ENCODE measurements at regions not wholly inside any gene's neighbourhood (a gene's known extent, or its start where the extent isn't known, plus 50 kb on each side); places are given as distances from the start of the nearest gene placed in this dataset.

DNA sequence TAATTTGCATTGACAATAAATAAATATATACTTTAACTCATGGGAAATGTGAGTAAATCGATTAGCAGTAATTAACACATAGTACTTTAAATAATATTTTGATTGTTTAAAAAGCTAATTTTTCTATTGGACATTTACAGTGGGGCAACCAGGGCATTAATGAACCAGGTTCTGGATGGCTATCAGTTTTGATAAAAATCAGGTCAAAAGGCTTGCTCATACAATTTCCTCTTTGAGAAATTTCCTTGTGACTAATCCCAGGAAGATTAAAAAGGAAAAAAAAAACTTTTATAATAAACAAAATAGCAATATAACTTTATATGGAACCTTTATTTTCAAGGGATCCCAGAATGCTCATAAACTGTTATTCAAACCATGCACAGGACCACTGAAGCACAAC, 497.2 kb upstream of the ZEB2 start:
- CTCF ChIA-PET, result interaction anchor here (0.6 kb wide), 1 partner anchor 42 kb away, joined by 3 read pairs; no protein-coding TSS in a partner anchor
- H3K9me3 Mint-ChIP-seq (ENCODE audit: unreplicated experiment), result no peaks in the 10 kb centered on the region
- H3K4me3 Mint-ChIP-seq (ENCODE audit: unreplicated experiment), result no peak overlapping the region
- no peaks in the 10 kb centered on the region for H3K36me3 Mint-ChIP-seq (ENCODE audit: insufficient read depth, unreplicated experiment)
- H3K4me1 Mint-ChIP-seq (ENCODE audit: insufficient read depth, unreplicated experiment), result peaks cover 9% of the 10 kb centered on the region
- no peak overlapping the region for H3K27ac Mint-ChIP-seq (ENCODE audit: low read depth, unreplicated experiment)
- BruUV-seq (replicated peaks), result no TSS peak
- intact Hi-C loops (cut with micrococcal nuclease), result no loop called here
- POLR2A ChIA-PET, result interaction anchor here (1.5 kb wide), 1 partner anchor 39 kb away, joined by 6 read pairs; no protein-coding TSS in a partner anchor
- no peaks in the 10 kb centered on the region for H3K27me3 Mint-ChIP-seq (ENCODE audit: insufficient read depth, unreplicated experiment)
- no peak for DNase-seq (ENCODE audit: unreplicated experiment)
- TF ChIP-seq, protein P1, sequence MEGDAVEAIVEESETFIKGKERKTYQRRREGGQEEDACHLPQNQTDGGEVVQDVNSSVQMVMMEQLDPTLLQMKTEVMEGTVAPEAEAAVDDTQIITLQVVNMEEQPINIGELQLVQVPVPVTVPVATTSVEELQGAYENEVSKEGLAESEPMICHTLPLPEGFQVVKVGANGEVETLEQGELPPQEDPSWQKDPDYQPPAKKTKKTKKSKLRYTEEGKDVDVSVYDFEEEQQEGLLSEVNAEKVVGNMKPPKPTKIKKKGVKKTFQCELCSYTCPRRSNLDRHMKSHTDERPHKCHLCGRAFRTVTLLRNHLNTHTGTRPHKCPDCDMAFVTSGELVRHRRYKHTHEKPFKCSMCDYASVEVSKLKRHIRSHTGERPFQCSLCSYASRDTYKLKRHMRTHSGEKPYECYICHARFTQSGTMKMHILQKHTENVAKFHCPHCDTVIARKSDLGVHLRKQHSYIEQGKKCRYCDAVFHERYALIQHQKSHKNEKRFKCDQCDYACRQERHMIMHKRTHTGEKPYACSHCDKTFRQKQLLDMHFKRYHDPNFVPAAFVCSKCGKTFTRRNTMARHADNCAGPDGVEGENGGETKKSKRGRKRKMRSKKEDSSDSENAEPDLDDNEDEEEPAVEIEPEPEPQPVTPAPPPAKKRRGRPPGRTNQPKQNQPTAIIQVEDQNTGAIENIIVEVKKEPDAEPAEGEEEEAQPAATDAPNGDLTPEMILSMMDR (IDR thresholded peaks at IDR 0.05; ENCODE audit: unreplicated experiment), result no peak

DNA sequence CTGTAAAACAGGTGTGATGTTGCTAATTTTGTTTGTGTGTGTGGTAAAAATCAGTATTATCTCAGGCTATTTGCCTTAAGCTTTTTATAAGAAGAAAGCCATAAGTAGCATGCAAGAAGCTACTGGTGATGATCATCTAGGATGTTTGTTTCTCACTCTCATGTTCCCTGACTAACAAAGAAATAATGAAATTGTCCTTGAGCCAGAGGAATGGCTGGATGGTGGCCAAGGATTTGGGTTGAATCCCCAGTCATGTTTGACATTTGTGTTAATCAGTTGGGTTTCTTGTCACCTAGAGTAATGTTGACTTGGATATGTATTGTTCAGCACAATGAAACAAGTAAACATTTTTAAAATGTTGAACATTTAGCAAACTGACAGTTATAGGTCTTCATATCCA, 496.8 kb upstream of the ZEB2 start:
- no peak for DNase-seq (ENCODE audit: unreplicated experiment)
- intact Hi-C loops (cut with micrococcal nuclease), result no loop called here
- H3K27me3 Mint-ChIP-seq (ENCODE audit: insufficient read depth, unreplicated experiment), result no peaks in the 10 kb centered on the region
- BruUV-seq (replicated peaks), result no TSS peak
- H3K9me3 Mint-ChIP-seq (ENCODE audit: unreplicated experiment), result no peaks in the 10 kb centered on the region
- TF ChIP-seq, protein P1 (IDR thresholded peaks at IDR 0.05; ENCODE audit: unreplicated experiment), result no peak
- H3K4me3 Mint-ChIP-seq (ENCODE audit: unreplicated experiment), result no peak overlapping the region
- POLR2A ChIA-PET, result interaction anchor here (1.5 kb wide), 1 partner anchor 39 kb away, joined by 6 read pairs; no protein-coding TSS in a partner anchor
- no peak overlapping the region for H3K27ac Mint-ChIP-seq (ENCODE audit: low read depth, unreplicated experiment)
- peaks cover 9% of the 10 kb centered on the region for H3K4me1 Mint-ChIP-seq (ENCODE audit: insufficient read depth, unreplicated experiment)
- no peaks in the 10 kb centered on the region for H3K36me3 Mint-ChIP-seq (ENCODE audit: insufficient read depth, unreplicated experiment)
- CTCF ChIA-PET, result interaction anchor here (0.6 kb wide), 1 partner anchor 42 kb away, joined by 3 read pairs; no protein-coding TSS in a partner anchor

DNA sequence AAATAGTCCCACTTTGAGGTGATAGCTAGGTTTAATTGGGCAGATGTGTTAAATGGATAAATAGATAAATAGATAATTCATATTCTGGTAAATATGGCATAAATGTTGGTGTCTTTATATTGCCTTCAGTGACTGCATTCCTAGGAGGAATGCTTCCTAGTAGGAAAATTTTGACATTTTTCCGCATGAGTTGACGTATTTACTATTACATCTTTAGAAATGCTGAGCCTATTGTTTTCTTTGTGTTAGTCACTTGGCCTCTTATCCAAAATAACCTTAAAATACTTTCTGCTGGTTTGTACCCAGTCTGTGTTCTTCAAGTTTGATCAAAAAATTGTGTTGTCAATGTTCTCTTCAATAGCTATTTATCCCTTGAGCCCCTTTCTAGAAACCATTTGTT, 495.6 kb upstream of the ZEB2 start:
- DNase-seq (ENCODE audit: unreplicated experiment), result no peak
- POLR2A ChIA-PET, result no interaction called here
- BruUV-seq (replicated peaks), result no TSS peak

DNA sequence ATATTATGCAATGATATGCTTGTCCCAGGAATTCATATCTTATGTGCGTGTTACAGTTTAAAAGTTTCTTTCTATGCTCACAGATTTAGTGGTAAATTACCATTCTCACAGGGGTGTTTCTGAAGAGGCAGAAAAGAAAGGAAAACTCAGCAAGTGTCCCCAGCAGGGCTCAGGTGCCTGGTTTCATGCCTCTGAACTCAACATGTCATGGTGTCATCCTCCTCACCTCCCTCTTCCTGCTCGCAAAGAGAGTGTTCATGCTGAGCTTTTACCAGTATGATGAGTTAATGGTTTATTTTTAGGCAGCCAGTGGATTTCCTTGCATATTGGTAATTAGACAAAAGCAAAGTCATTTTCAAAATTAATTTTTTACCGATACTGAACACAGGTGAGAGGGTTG, 492.9 kb upstream of the ZEB2 start:
- no peaks in the 10 kb centered on the region for H3K36me3 Mint-ChIP-seq (ENCODE audit: insufficient read depth, unreplicated experiment)
- peak overlapping the region; percentile 54 for H3K27ac Mint-ChIP-seq (ENCODE audit: low read depth, unreplicated experiment)
- CTCF ChIA-PET, result interaction anchor here (0.8 kb wide), 1 partner anchor 172 kb away, joined by 3 read pairs; no protein-coding TSS in a partner anchor
- peaks cover 25% of the 10 kb centered on the region for H3K4me1 Mint-ChIP-seq (ENCODE audit: insufficient read depth, unreplicated experiment)
- H3K4me3 Mint-ChIP-seq (ENCODE audit: unreplicated experiment), result no peak overlapping the region
- BruUV-seq (replicated peaks), result no TSS peak
- POLR2A ChIA-PET, result interaction anchor here (0.5 to 1.5 kb wide), 5 partner anchors 10 to 388 kb away, joined by 3 to 8 read pairs (median 3); no protein-coding TSS in a partner anchor
- no peaks in the 10 kb centered on the region for H3K9me3 Mint-ChIP-seq (ENCODE audit: unreplicated experiment)
- TF ChIP-seq, protein P1 (IDR thresholded peaks at IDR 0.05; ENCODE audit: unreplicated experiment), result no peak
- H3K27me3 Mint-ChIP-seq (ENCODE audit: insufficient read depth, unreplicated experiment), result no peaks in the 10 kb centered on the region
- DNase-seq (ENCODE audit: unreplicated experiment), result no peak
- intact Hi-C loops (cut with micrococcal nuclease), result no loop called here

More for the DNA sequence above, 495.6 kb upstream of the ZEB2 start:
- no peak overlapping the region for H3K27ac Mint-ChIP-seq (ENCODE audit: low read depth, unreplicated experiment)
- CTCF ChIA-PET, result no interaction called here
- no peaks in the 10 kb centered on the region for H3K9me3 Mint-ChIP-seq (ENCODE audit: unreplicated experiment)
- TF ChIP-seq, protein P1 (IDR thresholded peaks at IDR 0.05; ENCODE audit: unreplicated experiment), result no peak
- peaks cover 16% of the 10 kb centered on the region for H3K4me1 Mint-ChIP-seq (ENCODE audit: insufficient read depth, unreplicated experiment)
- H3K36me3 Mint-ChIP-seq (ENCODE audit: insufficient read depth, unreplicated experiment), result no peaks in the 10 kb centered on the region
- no peaks in the 10 kb centered on the region for H3K27me3 Mint-ChIP-seq (ENCODE audit: insufficient read depth, unreplicated experiment)
- intact Hi-C loops (cut with micrococcal nuclease), result no loop called here
- no peak overlapping the region for H3K4me3 Mint-ChIP-seq (ENCODE audit: unreplicated experiment)

All from MCF 10A (cell line).